Testis (tissue), 2 donors: ENCODE measurements at regions not wholly inside any gene's neighbourhood (a gene's known extent, or its start where the extent isn't known, plus 50 kb on each side); places are given as distances from the start of the nearest gene placed in this dataset.

Experiments used
- CTCF ChIP-seq, 3 experiments: fragments of 450-650 bp in 2 of 3; fragments of 200-600 bp in 1 of 3; sonication (generic) in 1 of 3; IDR thresholded peaks; one replicate each; pipeline ENCODE4 v1.5.1; 2016 to 2019; ENCODE audit warnings: antibody characterized with exemption in 3 of 3, mild to moderate bottlenecking in 2 of 3, moderate library complexity in 1 of 3
- POLR2A ChIP-seq: fragments of 450-650 bp; IDR thresholded peaks from one replicate; pipeline ENCODE4 v1.6.1; 2017; ENCODE audit warnings: antibody characterized with exemption, mild to moderate bottlenecking, moderate library complexity

GRCh38 chrX:5307416-5307815 is 921.3 kb downstream of the NLGN4X start:
- TF ChIP-seq CTCF (IDR thresholded peaks at IDR 0.05) (no peak), POLR2A (no peak)
